ENCODE measurements at regions not wholly inside any gene's neighbourhood (a gene's known extent, or its start where the extent isn't known, plus 50 kb on each side); places are given as distances from the start of the nearest gene placed in this dataset.
"Not testable (repeated sequence)": the region's sequence is repeated elsewhere in the genome, so short reads cannot be mapped to it uniquely, and the experiment has no call there.

- Histone ChIP-seq H3K4me1 (ENCODE audit: control insufficient read depth, extremely low read depth, insufficient read depth, low read length) (no peaks in the 10 kb centered on the region), H3K36me3 (ENCODE audit: control insufficient read depth, insufficient read depth, low read length) (no peaks in the 10 kb centered on the region), H3K4me2 (ENCODE audit: extremely low read depth, insufficient read depth, low read length) (no peak overlapping the region), H2AFZ (ENCODE audit: low read length) (no peak overlapping the region), H3K27me3 (ENCODE audit: control insufficient read depth, insufficient read depth, low read length) (no peaks in the 10 kb centered on the region), H3K27ac (ENCODE audit: insufficient read depth, low read length) (no peak overlapping the region), H4K20me1 (ENCODE audit: control insufficient read depth, extremely low read depth, insufficient read depth, low read length) (no peaks in the 10 kb centered on the region), H3K9me3 (ENCODE audit: control insufficient read depth, insufficient read depth, low read depth, low read length) (no peaks in the 10 kb centered on the region), H3K79me2 (ENCODE audit: control insufficient read depth, insufficient read depth, low read length) (no peaks in the 10 kb centered on the region), H3K4me3 (replicated peaks in 1 of 4; ENCODE audit: control extremely low read depth in 1 of 4, insufficient read depth in 1 of 4, low read depth in 3 of 4, low read length in 4 of 4) (no peak overlapping the region), H3K9ac (ENCODE audit: insufficient read depth, low read length) (no peak overlapping the region)
- DNase-seq (ENCODE audit: low read depth in 2 of 2), result no peak
- TF ChIP-seq EZH2 (IDR thresholded peaks at IDR 0.05; ENCODE audit: low read length, missing control alignments), result no peak
- TF ChIP-seq CTCF (conservative IDR thresholded peaks at IDR 0.05 in 1 of 2, IDR thresholded peaks at IDR 0.05 in 1 of 2; ENCODE audit: low read depth in 1 of 2, low read length in 2 of 2), result no peak
These were observed 94.0 kb upstream of the CDCA7L start for GRCh38 chr7:22039670-22040069.

- not testable (repeated sequence) for H3K27me3 ChIP-seq (ENCODE audit: control insufficient read depth, insufficient read depth, low read length); H2AFZ ChIP-seq (ENCODE audit: low read length); H3K79me2 ChIP-seq (ENCODE audit: control insufficient read depth, insufficient read depth, low read length); H4K20me1 ChIP-seq (ENCODE audit: control insufficient read depth, extremely low read depth, insufficient read depth, low read length); H3K4me2 ChIP-seq (ENCODE audit: extremely low read depth, insufficient read depth, low read length); H3K4me3 ChIP-seq (replicated peaks in 1 of 4; ENCODE audit: control extremely low read depth in 1 of 4, insufficient read depth in 1 of 4, low read depth in 3 of 4, low read length in 4 of 4); H3K36me3 ChIP-seq (ENCODE audit: control insufficient read depth, insufficient read depth, low read length); DNase-seq (ENCODE audit: low read depth in 2 of 2); H3K4me1 ChIP-seq (ENCODE audit: control insufficient read depth, extremely low read depth, insufficient read depth, low read length); H3K27ac ChIP-seq (ENCODE audit: insufficient read depth, low read length); H3K9ac ChIP-seq (ENCODE audit: insufficient read depth, low read length); H3K9me3 ChIP-seq (ENCODE audit: control insufficient read depth, insufficient read depth, low read depth, low read length)
These were observed 86.7 kb upstream of the CDCA7L start for GRCh38 chr7:22032356-22032755.

DNA sequence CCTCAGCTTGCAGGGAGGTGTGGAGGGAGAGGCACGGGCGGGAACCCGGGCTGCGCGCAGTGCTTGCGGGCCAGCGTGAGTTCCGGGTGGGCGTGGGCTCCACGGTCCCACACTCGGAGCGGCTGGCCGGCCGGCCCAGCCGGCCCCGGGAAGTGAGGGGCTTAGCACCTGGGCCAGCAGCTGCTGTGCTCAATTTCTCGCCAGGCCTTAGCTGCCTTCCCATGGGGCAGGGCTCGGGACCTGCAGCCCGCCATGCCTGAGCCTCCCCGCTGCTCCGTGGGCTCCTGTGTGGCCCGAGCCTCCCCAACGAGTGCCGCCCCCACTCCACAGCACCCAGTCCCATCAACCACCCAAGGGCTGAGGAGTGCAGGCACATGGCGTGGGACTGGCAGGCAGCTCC is 83.0 kb upstream of the CDCA7L start:
- H3K36me3 ChIP-seq (ENCODE audit: control insufficient read depth, insufficient read depth, low read length); H2AFZ ChIP-seq (ENCODE audit: low read length); H4K20me1 ChIP-seq (ENCODE audit: control insufficient read depth, extremely low read depth, insufficient read depth, low read length); H3K27me3 ChIP-seq (ENCODE audit: control insufficient read depth, insufficient read depth, low read length); H3K4me3 ChIP-seq (replicated peaks in 1 of 4; ENCODE audit: control extremely low read depth in 1 of 4, insufficient read depth in 1 of 4, low read depth in 3 of 4, low read length in 4 of 4); H3K9ac ChIP-seq (ENCODE audit: insufficient read depth, low read length); H3K79me2 ChIP-seq (ENCODE audit: control insufficient read depth, insufficient read depth, low read length); H3K27ac ChIP-seq (ENCODE audit: insufficient read depth, low read length); DNase-seq (ENCODE audit: low read depth in 2 of 2); H3K9me3 ChIP-seq (ENCODE audit: control insufficient read depth, insufficient read depth, low read depth, low read length); H3K4me2 ChIP-seq (ENCODE audit: extremely low read depth, insufficient read depth, low read length); H3K4me1 ChIP-seq (ENCODE audit: control insufficient read depth, extremely low read depth, insufficient read depth, low read length): not testable (repeated sequence)

GRCh38 chr7:22027475-22027874 is 81.8 kb upstream of the CDCA7L start:
- Histone ChIP-seq H3K4me1 (ENCODE audit: control insufficient read depth, extremely low read depth, insufficient read depth, low read length) (no peaks in the 10 kb centered on the region), H3K9me3 (ENCODE audit: control insufficient read depth, insufficient read depth, low read depth, low read length) (no peaks in the 10 kb centered on the region), H3K27me3 (ENCODE audit: control insufficient read depth, insufficient read depth, low read length) (no peaks in the 10 kb centered on the region), H3K4me2 (ENCODE audit: extremely low read depth, insufficient read depth, low read length) (no peak overlapping the region), H2AFZ (ENCODE audit: low read length) (no peak overlapping the region), H4K20me1 (ENCODE audit: control insufficient read depth, extremely low read depth, insufficient read depth, low read length) (no peaks in the 10 kb centered on the region), H3K9ac (ENCODE audit: insufficient read depth, low read length) (no peak overlapping the region), H3K27ac (ENCODE audit: insufficient read depth, low read length) (no peak overlapping the region), H3K79me2 (ENCODE audit: control insufficient read depth, insufficient read depth, low read length) (no peaks in the 10 kb centered on the region), H3K36me3 (ENCODE audit: control insufficient read depth, insufficient read depth, low read length) (no peaks in the 10 kb centered on the region), H3K4me3 (replicated peaks in 1 of 4; ENCODE audit: control extremely low read depth in 1 of 4, insufficient read depth in 1 of 4, low read depth in 3 of 4, low read length in 4 of 4) (no peak overlapping the region)
- no peak for DNase-seq (ENCODE audit: low read depth in 2 of 2)
- TF ChIP-seq EZH2 (IDR thresholded peaks at IDR 0.05; ENCODE audit: low read length, missing control alignments) (no peak), CTCF (conservative IDR thresholded peaks at IDR 0.05 in 1 of 2, IDR thresholded peaks at IDR 0.05 in 1 of 2; ENCODE audit: low read depth in 1 of 2, low read length in 2 of 2) (no peak)

Data from fibroblast of lung (primary cell).